GM19035 (cell line): ENCODE measurements at regions not wholly inside any gene's neighbourhood (a gene's known extent, or its start where the extent isn't known, plus 50 kb on each side); places are given as distances from the start of the nearest gene placed in this dataset.

ENCODE experiments used
- ATAC-seq: cut with Tn5 transposase; IDR thresholded peaks from one replicate; pipeline ENCODE4 v1.9.1; 2021; ENCODE audit not compliant: unreplicated experiment

DNA sequence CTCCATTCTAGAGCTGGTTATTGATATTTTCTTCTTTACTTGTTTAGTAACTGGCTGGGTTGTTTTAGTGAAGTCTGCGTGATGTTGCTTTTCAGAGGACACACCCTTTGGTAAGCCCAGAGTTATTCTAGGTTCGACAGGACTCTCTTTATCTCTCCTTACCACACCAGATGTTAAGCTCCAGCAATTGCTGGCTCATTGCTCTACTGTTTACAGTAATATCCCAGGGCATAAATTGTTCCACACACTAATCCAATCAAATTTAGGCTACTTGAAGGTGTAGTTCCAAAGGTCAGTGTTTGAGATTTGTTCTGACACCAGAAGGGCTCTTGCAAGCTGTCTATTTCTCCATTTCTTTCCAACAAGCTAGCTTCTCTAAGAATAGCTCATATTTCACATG lies 506.6 kb downstream of the NR4A2 start:
- ATAC-seq: no peak

DNA sequence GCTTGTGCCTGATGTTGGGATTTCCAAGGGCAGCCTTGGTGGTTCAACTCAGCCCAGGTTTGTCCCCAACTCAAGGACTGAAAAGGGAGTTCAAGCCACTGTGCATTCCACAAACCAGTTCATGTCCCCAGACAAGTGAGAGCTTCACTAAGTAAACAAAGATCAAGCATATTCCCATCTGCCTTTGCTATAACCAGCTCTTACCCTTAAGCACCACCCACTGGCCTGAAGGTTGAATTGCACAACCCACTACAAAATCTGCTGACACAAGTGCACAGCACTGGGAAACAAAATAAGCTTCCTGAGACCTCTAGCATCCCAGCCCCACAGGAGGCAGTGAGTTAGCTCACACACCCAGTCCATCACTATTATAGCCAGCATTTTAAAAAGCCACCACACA lies 516.7 kb downstream of the NR4A2 start:
- peak; percentile 87 for ATAC-seq

GRCh38 chr2:155815275-155815674 lies 517.2 kb downstream of the NR4A2 start:
- ATAC-seq: no peak

- ATAC-seq: no peak
Measured at GRCh38 chr2:155810411-155810810, 522.1 kb downstream of the NR4A2 start.

DNA sequence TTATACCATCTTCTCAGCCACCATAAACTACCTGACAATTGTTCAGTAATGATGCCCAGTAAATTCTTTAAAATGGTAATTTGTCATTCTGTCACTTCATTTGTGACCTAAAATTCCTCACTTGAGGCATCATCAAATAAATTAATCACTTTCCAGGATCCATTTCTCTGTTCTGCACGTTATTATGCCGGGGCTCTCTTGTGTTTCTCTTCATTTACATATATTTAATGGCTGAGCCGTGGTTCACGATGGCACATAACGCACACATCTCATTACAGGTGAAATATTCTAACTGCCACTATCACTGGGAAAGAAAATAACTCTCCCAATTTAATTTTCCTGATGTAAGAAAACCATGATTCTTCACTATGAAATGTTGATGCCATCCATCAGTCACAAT lies 529.6 kb downstream of the NR4A2 start:
- no peak for ATAC-seq

DNA sequence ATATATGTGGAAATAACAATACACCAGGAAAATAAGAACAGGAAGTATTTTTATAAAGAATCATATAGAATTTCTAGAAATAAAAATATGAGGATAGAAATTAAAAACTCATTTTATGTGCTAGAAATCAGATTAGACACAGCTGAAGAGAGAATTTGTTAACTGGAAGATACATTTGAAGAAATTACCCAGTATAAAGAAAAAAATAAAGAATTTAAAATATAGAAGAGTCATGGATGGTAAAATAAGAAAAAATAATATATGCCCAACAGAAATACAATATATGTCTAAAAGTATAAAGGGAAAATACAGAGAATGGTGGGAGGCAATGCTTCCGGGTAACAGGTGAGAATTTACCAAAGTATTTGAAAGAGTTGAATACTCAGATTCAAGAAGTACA lies 539.9 kb downstream of the NR4A2 start:
- no peak for ATAC-seq

- ATAC-seq: no peak
Measured at GRCh38 chr2:155770516-155770915, 562.0 kb downstream of the NR4A2 start.

GRCh38 chr2:155766342-155767115 lies 566.0 kb downstream of the NR4A2 start:
- no peak for ATAC-seq

DNA sequence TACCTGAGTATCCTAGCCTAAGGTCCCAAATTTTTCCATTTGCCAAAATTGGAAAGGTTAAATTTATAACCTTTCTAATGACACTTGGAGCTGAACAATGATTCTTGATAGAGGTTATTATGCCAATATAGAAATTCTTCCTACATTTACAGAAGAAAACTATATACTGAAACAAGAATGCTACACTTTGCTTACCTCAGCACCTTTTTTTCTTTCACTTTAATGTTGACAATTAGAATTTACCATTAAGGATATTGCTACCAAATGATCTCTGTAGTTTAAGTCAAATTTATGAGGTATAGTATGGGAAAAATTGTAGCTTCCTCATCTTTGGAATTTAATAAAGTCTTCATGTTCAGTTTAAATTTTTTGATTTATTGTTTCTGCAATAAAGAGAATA lies 577.0 kb downstream of the NR4A2 start:
- no peak for ATAC-seq

- ATAC-seq: no peak
Measured at GRCh38 chr2:155748131-155748530, 584.4 kb downstream of the NR4A2 start.

- ATAC-seq: peak; percentile 59
Measured at GRCh38 chr2:155747531-155747930, 585.0 kb downstream of the NR4A2 start.

GRCh38 chr2:155733091-155733853 lies 599.2 kb downstream of the NR4A2 start:
- no peak for ATAC-seq

GRCh38 chr2:155730804-155731203 lies 601.7 kb downstream of the NR4A2 start:
- no peak for ATAC-seq

DNA sequence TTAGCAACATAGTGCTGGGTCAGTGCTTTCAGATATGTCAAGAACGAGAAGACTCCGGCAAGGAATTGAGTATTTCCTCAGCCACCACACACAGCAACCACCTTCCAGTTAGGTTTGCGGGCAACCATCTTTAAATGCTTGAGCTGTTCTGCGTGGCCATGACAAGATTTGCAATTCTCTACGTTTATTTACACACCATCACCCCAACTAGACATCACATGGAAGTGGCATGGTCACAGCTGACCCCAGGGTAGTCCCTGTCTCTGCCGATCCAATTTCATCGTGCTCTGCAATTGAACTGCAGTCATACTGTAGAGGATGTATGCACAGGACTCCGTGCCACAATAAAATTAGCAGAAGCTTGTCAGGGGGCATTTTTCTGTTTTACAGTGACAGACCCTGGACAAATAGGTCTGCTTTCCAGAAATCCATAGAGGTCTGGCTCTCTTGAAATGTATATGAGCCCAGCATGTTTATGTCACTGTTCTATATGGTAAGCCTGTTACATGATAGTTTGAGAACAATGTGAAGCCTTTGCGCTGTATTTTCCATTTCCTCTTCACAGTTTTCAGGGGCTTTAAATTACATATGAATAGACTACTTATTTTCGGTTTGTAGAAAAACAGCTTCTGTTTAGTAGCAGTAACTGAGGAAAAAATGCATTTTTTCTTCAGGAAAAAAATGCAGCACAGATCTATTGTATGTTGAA lies 605.2 kb downstream of the NR4A2 start:
- no peak for ATAC-seq

GRCh38 chr2:155722290-155722689 lies 610.2 kb downstream of the NR4A2 start:
- no peak for ATAC-seq

DNA sequence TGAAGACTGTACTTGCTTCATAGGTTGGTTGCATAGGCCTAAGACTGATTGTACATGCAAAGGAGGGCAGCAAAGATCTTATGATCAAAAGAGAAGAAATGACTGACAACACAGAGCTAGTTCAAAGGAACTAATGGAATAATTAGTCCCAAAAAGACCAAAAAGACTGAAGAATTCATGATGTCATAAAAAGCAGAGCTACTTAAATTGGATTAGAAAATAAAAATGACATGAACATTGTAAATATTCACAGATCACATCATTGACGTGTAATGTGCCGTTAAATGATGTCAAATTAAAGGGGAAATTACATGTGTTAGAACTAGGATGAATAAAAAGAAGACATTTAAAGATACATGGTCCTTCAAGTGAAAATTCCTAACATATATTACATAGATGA lies 616.8 kb downstream of the NR4A2 start:
- no peak for ATAC-seq

- no peak for ATAC-seq
Measured at GRCh38 chr2:155714983-155715382, 617.5 kb downstream of the NR4A2 start.

- ATAC-seq: no peak
Measured at GRCh38 chr2:155708071-155708470, 624.5 kb downstream of the NR4A2 start.

DNA sequence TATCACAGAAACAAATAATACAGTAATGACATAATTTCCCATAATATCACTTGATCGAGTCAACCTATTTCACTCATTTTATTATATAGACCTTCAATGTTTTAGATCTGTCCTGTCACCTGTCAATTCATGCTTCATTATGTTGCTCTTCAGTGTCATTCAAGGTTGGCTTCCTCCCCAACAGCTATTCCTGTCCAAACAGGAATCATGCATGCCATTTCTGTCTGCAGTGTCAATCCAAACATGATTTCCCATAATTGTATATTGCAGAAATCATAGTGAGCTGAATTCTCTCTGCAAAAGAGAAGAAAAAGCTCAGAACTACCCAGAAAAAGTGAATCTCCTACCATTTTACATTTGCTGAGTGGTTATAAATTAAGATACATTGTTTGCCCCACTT lies 628.6 kb downstream of the NR4A2 start:
- no peak for ATAC-seq

- no peak for ATAC-seq
Measured at GRCh38 chr2:155703048-155703447, 629.5 kb downstream of the NR4A2 start.

DNA sequence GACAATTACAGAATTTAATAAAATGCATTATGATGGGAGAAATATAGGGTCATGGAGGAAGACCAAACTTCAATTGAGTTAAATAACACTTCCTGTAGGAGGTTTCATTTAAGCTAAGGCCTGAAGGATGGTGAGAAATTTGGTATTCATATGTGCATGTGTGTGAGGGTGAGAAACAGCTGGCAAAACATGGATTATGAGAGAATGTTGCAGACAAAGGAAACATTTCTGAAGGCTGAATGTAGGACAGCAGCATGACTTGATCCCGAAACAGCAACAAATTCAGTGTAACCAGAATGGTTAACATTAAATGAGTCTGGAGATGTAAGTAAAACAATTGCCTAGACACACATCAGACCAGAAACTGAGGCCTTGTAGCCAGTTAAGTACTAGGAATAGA lies 630.8 kb downstream of the NR4A2 start:
- no peak for ATAC-seq

GRCh38 chr2:155696571-155696970 lies 636.0 kb downstream of the NR4A2 start:
- no peak for ATAC-seq
